Middle frontal gyrus (tissue), 1 donor: ENCODE measurements at regions not wholly inside any gene's neighbourhood (a gene's known extent, or its start where the extent isn't known, plus 50 kb on each side); places are given as distances from the start of the nearest gene placed in this dataset.

Source experiments
- DNase-seq: peaks from one replicate; pipeline ENCODE4 v3.0.0-alpha.2; 2015; ENCODE audit warnings: low spot score; ENCODE audit errors: extremely low spot score

- DNase-seq: no peak
Measured at GRCh38 chr12:17809206-17809605, 280.8 kb downstream of the RERGL start.

GRCh38 chr12:17802657-17803641, 287.0 kb downstream of the RERGL start:
- DNase-seq: no peak

GRCh38 chr12:17793854-17794253, 296.1 kb downstream of the RERGL start:
- no peak for DNase-seq

- no peak for DNase-seq
Measured at GRCh38 chr12:17778242-17778641, 311.8 kb downstream of the RERGL start.

- peak; percentile 32 for DNase-seq
Measured at GRCh38 chr12:17763366-17763765, 326.6 kb downstream of the RERGL start.

- DNase-seq: no peak
Measured at GRCh38 chr12:17759982-17760381, 330.0 kb downstream of the RERGL start.
